Neural progenitor cell (in vitro differentiated cells): ENCODE measurements at regions not wholly inside any gene's neighbourhood (a gene's known extent, or its start where the extent isn't known, plus 50 kb on each side); places are given as distances from the start of the nearest gene placed in this dataset.

Experiments
- CTCF ChIP-seq: fragments of 200-600 bp; sonication (generic); IDR thresholded peaks from 2 replicates; pipeline ENCODE4 v1.5.1; 2017; ENCODE audit warnings: antibody characterized with exemption, mild to moderate bottlenecking
- EZH2 ChIP-seq: fragments of 200-600 bp; sonication (generic); IDR thresholded peaks from 2 replicates; pipeline ENCODE4 v1.6.1; 2017; ENCODE audit warnings: antibody characterized with exemption, mild to moderate bottlenecking, moderate library complexity
- EZH2phosphoT487 ChIP-seq: fragments of 200-600 bp; sonication (generic); IDR thresholded peaks from 2 replicates; pipeline ENCODE4 v1.6.1; 2017; ENCODE audit warnings: antibody characterized with exemption

GRCh38 chr1:60342569-60342968 lies 269.0 kb upstream of the C1orf87 start:
- TF ChIP-seq EZH2 (no peak), CTCF (no peak), EZH2phosphoT487 (no peak)
